Breast epithelium (tissue), 3 donors: ENCODE measurements at regions not wholly inside any gene's neighbourhood (a gene's known extent, or its start where the extent isn't known, plus 50 kb on each side); places are given as distances from the start of the nearest gene placed in this dataset.

Source experiments
- CTCF ChIP-seq, 3 donors: fragments of 450-650 bp; IDR thresholded peaks; one replicate each; pipeline ENCODE4 v1.5.1; 2016 to 2017; ENCODE audit warnings: antibody characterized with exemption in 3 of 3, mild to moderate bottlenecking in 3 of 3, moderate library complexity in 3 of 3
- POLR2A ChIP-seq: fragments of 450-650 bp; IDR thresholded peaks from one replicate; pipeline ENCODE4 v1.6.1; 2016; ENCODE audit warnings: antibody characterized with exemption, mild to moderate bottlenecking, moderate library complexity
- POLR2AphosphoS5 ChIP-seq, 3 donors: sonication (generic); formaldehyde crosslinking; IDR thresholded peaks; one replicate each; pipeline ENCODE4 v1.6.1; 2017; ENCODE audit warnings: antibody characterized with exemption in 3 of 3

GRCh38 chr6:105797983-105798453 is 288.1 kb upstream of the PRDM1 start:
- TF ChIP-seq CTCF (IDR thresholded peaks at IDR 0.05) (no peak), POLR2A (no peak), POLR2AphosphoS5 (IDR thresholded peaks at IDR 0.05) (peak in 2 of 3 donors; percentile 36 to 43)
